GF-D8 (cell line): ENCODE measurements at regions not wholly inside any gene's neighbourhood (a gene's known extent, or its start where the extent isn't known, plus 50 kb on each side); places are given as distances from the start of the nearest gene placed in this dataset.
"Not testable (repeated sequence)": the region's sequence is repeated elsewhere in the genome, so short reads cannot be mapped to it uniquely, and the experiment has no call there.

ENCODE experiments used
- DNase-seq: peaks from one replicate; lab custom pipeline; 2025; lab: John Stamatoyannopoulos, UW

DNA sequence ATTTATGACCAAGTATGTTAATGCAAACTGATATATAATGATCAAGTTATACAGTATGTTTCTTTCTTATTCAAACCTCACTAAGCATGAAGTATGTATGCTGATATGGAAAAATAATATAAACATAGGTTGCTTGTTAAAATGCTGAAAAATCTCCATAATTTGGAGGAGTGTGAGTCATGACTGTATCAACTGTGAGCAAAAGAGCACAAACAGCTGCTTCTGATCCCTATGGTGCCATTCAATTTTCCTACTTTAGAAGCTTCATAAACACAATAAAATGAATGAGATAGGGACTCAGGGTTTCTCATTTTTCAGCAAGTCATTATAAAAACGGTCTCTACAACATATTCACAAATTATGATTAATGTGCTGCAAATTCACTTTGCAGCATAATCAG lies 129.9 kb upstream of the TFPI start:
- no peak for DNase-seq

DNA sequence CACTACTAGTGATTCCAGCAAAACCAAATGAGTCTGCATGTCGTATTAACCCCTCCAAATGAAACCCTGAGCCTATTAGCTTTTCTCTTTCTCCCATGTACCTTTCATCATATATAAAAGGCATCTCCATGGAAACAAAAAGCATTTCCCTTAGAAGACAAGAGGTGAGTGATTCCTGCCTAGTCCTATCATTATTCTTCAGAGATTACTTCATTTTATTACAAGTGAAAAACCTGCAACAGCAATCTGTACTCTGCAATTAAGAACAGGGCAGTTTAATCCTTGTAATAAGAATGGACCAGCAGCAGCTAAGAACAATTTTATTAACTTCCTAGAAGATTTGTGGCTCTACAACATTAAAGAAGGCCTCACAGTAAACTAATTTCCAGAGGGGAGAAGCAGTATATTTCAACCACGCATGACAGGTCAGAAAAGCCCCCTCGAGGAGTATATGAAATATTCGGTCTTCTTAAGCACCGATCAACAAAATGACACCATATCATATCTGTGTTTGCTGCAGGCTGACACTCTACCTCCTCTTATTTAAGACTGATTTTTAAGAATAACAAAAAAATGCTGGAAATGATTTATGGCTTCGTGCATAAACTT lies 132.3 kb upstream of the TFPI start:
- DNase-seq = no peak

- no peak for DNase-seq
These were observed 133.3 kb upstream of the TFPI start for GRCh38 chr2:187687585-187687984.

- no peak for DNase-seq
These were observed 135.1 kb upstream of the TFPI start for GRCh38 chr2:187689372-187689771.

DNA sequence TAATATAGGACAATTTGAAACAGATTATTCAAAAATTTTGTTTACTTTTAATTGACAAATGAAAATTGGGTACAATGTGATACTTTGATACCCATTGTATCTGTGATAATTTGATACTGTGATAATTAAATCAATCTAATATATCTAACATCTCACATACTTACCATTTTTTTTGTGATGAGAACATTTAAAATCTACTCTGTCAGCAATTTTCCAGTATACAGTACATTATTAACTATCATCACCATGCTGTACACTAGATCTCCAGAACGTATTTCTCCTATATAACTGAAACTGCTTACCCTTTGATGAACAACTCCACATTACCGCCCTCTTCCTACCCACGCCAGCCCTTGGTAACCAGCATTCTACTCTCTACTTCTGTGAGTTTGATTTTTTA lies 139.7 kb upstream of the TFPI start:
- no peak for DNase-seq

DNA sequence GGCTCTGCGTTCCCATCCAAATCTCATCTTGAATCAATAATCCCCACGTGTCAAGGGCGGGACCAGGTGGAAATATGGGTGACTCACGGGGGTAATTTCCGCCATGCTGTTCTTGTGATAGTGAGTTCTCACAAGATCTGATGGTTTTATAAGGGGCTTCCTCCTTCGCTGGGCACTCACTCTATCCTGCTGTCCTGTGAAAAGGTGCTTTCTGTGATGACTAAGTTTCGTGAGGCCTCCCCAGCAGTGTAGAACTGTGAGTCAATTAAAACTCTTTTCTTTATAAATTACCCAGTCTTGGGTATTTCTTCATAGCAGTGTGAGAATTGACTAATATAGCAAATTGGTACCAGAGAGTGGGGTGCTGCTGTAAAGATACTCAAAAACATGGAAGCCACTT lies 142.4 kb upstream of the TFPI start:
- not testable (repeated sequence) for DNase-seq

DNA sequence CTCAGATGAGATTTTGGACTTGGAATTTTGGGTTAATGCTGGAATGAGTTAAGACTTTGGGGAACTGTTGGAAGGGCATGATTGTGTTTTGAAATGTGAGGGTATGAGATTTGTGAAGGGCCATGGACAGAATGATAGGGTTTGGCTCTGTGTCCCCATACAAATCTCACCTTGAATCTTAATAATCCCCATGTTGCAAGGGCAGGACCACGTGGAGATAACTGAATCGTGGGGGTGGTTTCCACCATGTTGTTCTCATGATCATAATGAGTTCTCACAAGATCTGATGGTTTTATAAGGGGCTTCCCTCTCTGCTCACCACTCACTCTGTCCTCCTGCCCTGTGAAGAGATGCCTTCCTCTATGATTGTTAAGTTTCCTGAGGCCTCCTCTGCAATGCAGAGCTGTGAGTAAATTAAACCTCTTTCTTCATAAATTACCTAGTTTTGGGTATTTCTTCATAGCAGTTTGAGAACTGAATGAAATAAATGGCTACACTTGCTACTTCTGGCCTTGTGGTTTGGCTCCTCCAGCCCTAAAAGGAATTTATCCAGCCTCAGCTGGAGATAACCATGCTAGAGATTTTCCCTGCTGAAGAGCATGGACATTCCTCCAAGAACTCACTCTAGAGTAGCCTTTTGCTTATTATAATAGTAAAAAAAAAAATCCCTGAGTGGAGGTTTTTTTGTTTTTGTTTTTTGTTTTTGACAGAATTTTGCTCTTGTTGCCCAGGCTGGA lies 144.3 kb upstream of the TFPI start:
- DNase-seq = no peak

GRCh38 chr2:187702157-187702556 lies 147.9 kb upstream of the TFPI start:
- DNase-seq = no peak

DNA sequence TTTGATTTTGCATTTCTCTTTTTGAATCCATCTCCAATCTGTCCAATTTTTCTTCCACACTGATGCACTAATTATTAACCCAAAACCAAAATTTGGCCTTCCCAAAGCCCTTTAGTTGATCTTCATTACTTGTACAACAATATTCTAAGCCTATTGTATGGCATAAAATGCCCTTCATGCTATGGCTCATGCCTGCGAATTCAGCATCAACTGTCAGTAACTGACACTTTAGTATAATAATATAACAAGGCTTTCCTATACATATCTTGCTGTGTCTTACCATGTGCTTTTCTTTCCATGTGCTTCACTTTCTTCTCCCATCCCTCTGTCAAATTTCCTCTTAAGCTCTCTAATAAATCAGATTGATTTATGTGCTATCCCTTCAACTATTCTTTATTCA lies 154.0 kb upstream of the TFPI start:
- DNase-seq = no peak

- DNase-seq = no peak
These were observed 154.8 kb upstream of the TFPI start for GRCh38 chr2:187709065-187709464.

GRCh38 chr2:187710791-187711521 lies 156.7 kb upstream of the TFPI start:
- DNase-seq = no peak

DNA sequence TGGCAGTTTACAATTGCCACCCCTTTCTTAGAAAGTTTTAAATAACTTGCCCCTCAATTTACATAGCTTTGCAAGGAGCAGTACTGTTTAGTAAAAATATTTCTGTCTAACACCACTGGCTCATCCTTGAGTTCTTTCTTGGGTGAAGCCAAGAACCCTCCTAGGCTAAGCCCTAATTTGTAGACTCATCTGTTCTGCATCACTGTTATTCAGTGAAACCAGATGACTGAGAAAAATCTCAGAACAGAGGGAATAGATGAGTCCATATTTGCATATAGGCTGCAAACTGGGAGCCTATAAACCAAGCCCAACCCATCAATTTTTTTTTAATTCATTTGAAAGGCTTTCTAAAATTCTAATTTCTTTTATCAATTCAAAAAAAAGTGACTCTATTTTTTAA lies 161.4 kb upstream of the TFPI start:
- no peak for DNase-seq

DNA sequence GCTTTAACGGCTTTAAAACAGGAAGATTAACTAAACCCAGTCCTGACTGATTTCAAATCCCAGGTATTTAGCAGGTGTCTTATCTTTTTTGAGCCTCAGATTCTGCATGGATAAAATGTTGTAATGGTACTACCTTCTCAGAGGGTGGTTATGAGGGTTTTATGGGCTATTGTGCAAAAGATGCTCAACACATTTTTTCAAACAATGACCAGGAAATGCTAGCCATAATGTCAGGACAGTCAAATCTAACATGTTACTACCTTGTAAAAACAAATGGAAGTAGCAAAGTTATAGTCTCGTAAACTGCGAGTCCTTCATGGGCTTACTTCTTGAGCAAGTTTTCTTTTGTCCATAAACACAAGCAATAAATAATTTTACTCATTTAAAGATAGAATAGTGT lies 162.1 kb upstream of the TFPI start:
- no peak for DNase-seq

DNA sequence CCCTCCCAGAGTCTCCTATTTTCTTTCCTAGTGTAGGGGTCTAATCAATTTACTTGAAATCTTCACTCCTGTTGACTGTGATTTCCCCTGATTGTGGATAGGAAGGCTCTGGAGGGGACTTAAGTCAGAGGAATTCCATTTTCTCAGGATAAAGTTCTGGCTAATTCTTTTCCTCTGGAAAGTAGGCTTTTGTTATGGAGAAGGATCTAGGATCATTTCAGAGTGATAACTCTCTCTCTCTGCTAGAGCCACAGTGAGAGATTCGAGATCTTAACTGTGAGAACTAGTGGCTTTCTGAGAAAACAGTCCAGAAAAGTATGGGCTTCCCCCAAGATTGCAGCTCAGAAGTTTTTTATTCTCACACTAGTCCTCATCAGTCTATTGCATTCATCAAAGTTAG lies 163.9 kb upstream of the TFPI start:
- no peak for DNase-seq

DNA sequence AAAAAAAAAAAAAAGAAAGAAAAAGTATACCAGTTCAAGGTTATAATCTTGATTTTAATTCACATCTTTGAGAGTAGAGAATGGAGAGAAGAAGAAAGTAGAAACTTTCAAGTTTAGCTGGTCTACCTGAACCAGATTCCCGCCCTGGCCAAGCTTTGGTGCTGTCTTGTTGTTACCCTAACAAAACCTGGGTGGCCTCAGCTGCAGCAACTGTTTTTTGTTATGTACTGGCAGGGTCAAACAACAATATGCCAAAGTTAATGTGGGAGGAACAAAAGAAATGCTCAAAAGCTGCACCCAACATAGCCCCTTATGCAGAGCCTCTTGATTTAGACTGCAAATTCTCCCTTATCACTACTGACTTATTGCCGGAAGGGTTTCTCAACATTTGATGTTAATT lies 165.3 kb upstream of the TFPI start:
- no peak for DNase-seq

DNA sequence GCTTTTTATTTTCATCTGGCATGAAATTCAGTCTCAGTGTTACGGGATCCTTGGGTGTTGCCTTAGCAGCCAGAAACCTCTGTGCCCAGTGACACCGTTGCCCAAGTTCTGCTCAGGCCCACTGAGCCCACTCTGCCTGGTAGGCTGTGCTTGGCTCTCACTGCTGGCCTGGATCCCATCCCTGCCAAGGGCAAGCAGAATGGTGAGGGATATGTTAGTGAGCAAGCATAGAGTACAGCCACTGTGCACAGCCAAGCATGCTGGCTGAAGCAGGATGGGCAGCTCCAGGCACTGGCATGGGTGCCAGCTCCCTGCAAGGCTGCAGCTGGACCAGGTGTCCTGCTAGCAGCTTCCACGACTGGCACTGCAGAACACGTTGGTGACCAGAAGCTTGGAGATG lies 194.7 kb upstream of the TFPI start:
- no peak for DNase-seq

- no peak for DNase-seq
These were observed 195.7 kb upstream of the TFPI start for GRCh38 chr2:187749804-187750431.

- no peak for DNase-seq
These were observed 214.8 kb upstream of the TFPI start for GRCh38 chr2:187768995-187769394.

GRCh38 chr2:187769437-187769836 lies 215.2 kb upstream of the TFPI start:
- DNase-seq = no peak

- DNase-seq = no peak
These were observed 220.4 kb upstream of the TFPI start for GRCh38 chr2:187774551-187775071.

DNA sequence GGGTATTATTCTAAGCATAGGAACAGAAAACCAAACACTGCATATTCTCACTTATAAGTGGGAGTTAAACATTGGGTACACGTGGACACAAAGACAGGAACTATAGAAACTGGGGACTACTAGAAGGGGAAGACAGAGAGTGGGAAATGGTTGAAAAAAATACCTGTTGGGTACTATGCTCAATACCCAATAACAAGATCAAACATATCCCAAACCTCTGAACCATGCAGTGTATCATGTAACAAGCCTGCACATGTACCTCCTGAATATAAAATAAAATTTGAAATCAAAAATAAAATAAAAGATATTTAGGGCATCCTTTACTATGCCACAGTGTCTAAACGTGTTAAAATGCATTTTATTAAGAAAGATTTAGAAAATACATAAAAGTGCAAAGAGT lies 221.0 kb upstream of the TFPI start:
- no peak for DNase-seq

GRCh38 chr2:187775651-187776050 lies 221.4 kb upstream of the TFPI start:
- DNase-seq = no peak

DNA sequence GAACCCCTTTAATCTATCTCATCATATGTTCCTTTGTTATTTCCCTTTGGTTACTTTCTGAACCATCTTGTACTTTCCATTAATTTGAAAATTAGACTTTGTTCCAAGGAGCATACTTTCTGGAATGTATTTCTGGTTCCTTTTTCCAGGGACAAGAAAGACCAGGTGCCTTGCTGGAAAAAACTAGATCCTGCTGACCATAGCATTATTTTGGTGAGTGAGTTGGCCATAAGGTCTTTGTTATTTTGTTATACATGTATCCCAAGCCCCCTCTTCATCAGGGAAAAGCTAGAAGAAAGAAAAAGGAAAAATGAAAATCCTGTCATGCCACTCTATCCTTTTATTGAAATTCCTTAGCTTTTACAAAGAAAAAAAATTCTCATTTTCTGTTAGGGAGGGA lies 228.1 kb upstream of the TFPI start:
- DNase-seq = no peak
